D721Med (cell line): ENCODE measurements at regions not wholly inside any gene's neighbourhood (a gene's known extent, or its start where the extent isn't known, plus 50 kb on each side); places are given as distances from the start of the nearest gene placed in this dataset.

Source experiments
- DNase-seq: peaks from one replicate; pipeline ENCODE4 v3.0.0; 2011; ENCODE audit warnings: low spot score; ENCODE audit not compliant: insufficient read length
- FAIRE-seq: peaks from 2 replicates; lab custom pipeline; 2011; peaks lifted over from hg19 to GRCh38; lab: Jason Lieb, UNC
- CTCF ChIP-seq: IDR thresholded peaks from 2 replicates; pipeline ENCODE4 v1.5.1; 2012; ENCODE audit warnings: mild to moderate bottlenecking, control low read depth; ENCODE audit not compliant: insufficient read depth; ENCODE audit errors: missing control alignments

DNA sequence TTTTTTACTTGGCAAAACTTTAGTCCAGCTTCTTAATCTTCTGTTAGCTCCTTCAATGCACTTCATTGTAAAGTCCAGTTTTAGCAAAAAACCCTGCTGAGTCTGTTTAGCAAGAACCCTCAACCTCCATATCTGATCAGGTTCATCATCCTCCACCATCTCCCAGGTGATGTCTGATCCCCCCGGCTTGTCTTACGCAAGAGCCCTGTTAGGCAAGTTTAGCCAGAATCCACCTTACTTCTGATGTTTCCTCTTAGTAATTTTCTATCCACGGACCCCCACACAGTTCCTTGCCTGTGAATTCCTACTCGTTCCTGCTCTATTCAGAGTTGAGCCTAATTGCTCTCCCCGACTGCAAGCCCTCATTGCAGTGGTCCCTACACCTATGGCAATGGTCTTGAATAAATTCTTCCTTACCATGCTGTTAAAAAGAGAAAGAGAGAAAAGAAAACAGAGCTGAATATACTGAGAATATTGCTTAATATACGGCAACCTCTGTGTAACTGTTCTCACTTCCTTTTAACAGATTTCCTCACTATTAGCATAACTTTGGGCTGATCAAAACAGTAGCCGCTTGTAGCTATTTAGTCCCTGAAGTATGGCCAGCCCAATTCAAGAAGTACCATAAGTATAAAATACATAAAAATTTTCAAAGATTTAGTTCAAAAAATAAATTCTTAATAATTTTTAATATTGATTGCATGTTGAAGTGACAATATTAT is 78.7 kb upstream of the MME start:
- FAIRE-seq (no peak), DNase-seq (no peak)
- no peak for TF ChIP-seq CTCF

DNA sequence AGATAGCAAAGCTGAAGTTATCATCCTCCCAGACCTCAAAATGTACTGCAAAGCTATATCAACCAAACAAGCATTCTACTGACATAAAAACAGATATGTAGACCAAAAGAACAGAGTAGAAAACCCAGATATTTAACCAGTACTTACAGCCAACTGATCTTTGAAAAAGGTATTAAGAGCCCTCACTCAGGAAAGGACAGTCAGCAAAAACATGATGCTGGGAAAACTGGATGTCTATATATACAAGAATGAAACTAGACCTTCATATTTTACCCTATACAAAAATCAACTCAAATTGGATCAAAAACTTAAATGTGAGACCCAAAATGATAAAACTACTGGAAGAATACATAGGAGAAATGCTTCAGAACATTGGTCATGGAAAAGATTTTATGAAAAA is 87.5 kb upstream of the MME start:
- TF ChIP-seq CTCF = no peak
- no peak for DNase-seq
- no peak for FAIRE-seq

- no peak for TF ChIP-seq CTCF
Measured at GRCh38 chr3:154990543-154990942, 89.6 kb upstream of the MME start.

GRCh38 chr3:154987846-154988245 is 92.3 kb upstream of the MME start:
- no peak for TF ChIP-seq CTCF
- DNase-seq (no peak), FAIRE-seq (no peak)

More at GRCh38 chr3:154990543-154990942, 89.6 kb upstream of the MME start:
- FAIRE-seq (no peak), DNase-seq (no peak)

DNA sequence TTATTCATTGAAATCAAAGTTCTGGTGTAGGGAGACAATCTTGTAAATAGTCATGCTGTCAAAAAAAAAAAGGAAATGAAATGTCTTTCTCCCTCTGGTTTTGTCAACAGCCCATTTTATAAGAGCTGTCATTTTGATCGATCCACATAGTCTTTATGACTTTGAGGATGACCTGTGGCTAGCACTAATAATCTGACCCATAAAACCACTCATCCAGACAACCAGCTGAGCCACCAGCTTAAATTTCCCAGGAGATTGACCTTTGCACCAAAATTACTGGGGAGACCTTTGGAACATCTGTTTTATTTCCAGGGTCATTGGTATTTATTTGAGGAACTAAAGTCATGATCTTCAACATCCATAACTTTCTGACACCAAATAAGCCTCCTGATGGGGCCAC is 98.5 kb upstream of the MME start:
- FAIRE-seq = no peak
- TF ChIP-seq CTCF = no peak
- DNase-seq = no peak

DNA sequence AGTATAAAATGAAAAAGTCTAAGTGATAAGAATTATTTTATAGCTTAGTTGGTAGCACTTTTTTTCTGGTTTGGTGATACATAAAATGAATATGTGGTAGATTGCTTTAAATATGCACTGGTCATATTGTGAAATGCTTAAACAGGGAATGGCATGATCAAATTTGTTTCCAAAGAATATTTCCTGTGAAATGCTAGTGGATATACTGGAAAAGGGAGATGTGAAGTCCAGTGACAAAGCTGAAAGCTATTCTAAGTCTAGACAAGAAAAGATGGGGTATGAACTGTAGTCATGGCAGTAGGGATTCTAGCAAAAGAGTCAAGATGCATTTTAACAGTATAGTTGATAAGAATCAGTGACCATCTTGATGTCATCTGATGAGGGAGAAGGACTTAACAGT is 98.9 kb upstream of the MME start:
- FAIRE-seq = no peak

More for the DNA sequence above, 98.9 kb upstream of the MME start:
- no peak for TF ChIP-seq CTCF
- no peak for DNase-seq
